Pulmonary artery endothelial cell (primary cell): ENCODE measurements at regions not wholly inside any gene's neighbourhood (a gene's known extent, or its start where the extent isn't known, plus 50 kb on each side); places are given as distances from the start of the nearest gene placed in this dataset.
A peak's percentile ranks its signal among the peaks of the same experiment; 100 is the strongest.

Source experiments
- DNase-seq: peaks from one replicate; pipeline ENCODE4 v3.0.0-alpha.2; 2011; ENCODE audit warnings: low read depth, low spot score

DNA sequence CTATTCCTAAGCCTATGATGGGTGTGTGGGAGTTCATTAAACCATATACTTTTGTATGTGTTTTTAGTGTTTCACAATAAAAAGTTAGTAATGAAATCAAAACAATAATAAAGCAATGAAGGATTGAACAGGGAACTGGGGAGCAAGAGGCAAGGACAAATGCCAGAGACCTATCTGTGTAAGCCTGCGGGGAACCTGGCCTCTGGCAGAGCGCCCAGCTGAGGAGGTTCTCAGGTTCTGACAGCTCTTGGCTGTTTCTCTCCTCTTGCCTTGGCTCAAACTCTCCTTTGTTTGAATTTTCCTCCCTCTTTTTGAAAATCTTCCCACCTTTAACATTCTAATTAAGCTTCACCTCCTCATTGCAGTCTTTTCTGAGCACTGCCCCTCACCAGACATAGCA, 200.0 kb upstream of the NCKAP5 start:
- DNase-seq: no peak

- DNase-seq: no peak
Observed at GRCh38 chr2:133768658-133769435, 200.6 kb upstream of the NCKAP5 start.

- DNase-seq: no peak
Observed at GRCh38 chr2:133773854-133774653, 205.8 kb upstream of the NCKAP5 start.

- no peak for DNase-seq
Observed at GRCh38 chr2:133774654-133775015, 206.4 kb upstream of the NCKAP5 start.

GRCh38 chr2:133776936-133777573, 208.8 kb upstream of the NCKAP5 start:
- no peak for DNase-seq

- no peak for DNase-seq
Observed at GRCh38 chr2:133777574-133777960, 209.3 kb upstream of the NCKAP5 start.

DNA sequence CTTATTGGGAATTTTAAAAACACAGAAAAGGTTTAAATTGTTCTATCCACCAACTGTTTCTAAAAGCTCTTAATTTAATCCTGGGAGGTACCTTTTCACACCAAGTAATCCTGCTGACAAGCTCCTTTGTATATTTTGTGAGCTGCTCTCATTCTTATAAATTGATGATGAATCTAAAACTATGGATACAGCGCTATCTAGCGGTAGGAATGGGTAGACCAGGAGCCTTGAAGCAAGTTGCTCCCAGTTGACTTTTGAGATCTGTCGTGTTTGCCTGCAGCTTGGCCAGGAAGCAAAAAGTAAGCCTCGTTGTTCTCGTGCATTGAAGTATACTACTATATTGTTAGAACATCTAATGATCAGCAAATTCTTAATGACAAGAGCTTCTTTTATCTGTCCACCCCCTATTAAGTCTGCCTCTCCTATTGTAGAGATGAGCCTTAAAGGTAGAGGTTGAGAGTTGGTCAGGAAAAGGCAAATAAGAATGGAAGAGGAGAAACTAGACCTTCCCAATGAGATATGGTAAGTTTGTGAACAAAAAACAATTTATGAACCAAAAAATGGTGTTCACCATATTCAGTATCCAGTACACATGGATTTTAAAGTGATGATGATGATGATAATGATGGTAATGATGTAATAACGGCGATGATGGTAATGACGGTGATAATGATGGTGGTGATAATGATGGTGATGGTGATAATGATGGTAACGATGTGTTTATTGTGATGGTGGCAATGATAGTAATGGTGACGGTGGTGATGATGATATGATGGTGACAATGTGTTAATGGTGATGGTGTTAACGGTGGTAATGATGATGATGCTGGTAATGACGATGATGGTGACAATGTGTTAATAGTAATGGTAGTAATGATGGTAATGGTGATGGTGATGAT, 212.1 kb upstream of the NCKAP5 start:
- DNase-seq: peak; percentile 40

GRCh38 chr2:133780997-133781513, 212.8 kb upstream of the NCKAP5 start:
- no peak for DNase-seq

DNA sequence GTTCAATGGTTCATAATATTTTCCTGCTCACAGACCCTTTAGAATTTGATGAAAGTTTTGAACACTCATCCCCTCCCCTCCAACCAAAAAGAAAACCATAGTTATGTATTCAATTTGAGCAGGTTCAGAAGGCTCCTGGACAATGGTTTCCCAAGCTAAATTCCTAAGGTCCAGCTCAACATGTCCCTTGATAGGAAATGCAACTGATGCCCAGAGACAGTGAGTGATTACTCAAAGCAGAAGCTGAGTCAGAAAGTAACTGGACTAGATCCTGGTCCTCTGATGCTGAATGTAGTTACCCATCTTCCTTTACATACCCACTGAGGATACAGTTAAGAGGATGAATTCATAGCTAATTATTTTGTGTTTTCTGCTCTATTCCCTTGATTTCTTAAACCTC, 218.9 kb upstream of the NCKAP5 start:
- no peak for DNase-seq

DNA sequence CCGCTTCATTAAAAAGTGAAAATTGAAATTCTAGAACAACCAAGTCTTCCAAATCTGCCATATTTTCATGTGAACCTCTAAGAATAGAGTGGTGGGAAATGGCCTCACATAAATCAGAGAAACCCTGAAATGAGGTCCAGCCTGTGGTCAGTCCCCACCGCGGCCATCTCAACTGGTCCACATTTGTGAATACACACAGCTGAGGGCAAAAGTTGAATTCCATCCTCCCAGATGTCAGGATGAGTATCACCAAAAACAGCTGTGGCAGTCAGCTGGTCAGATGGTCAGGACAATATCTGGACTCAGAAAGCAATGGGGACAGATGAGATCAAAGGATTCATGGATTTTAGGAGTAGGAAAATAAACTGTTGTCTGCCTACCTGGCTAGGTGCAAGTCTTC, 219.4 kb upstream of the NCKAP5 start:
- no peak for DNase-seq

GRCh38 chr2:133788386-133788785, 220.1 kb upstream of the NCKAP5 start:
- DNase-seq: no peak

DNA sequence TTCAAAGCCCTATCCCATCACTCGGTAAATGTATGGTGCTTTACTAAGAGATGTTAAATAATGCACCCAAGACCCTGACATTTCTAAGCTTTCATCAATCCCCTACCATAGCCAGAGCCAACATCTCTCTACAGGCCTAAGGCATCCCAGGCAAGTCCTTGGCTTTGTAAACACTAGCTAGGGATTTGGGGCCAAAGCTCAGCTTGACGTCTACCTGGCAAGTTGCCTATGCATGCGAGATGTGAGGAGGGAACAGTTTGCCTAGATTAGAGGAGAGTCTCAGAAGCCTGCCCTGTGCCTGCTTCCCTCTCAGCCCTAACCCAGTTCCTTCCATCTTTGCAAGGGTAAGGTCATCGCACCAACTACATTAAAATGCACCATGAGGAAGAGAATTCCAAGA, 221.5 kb upstream of the NCKAP5 start:
- DNase-seq: no peak

DNA sequence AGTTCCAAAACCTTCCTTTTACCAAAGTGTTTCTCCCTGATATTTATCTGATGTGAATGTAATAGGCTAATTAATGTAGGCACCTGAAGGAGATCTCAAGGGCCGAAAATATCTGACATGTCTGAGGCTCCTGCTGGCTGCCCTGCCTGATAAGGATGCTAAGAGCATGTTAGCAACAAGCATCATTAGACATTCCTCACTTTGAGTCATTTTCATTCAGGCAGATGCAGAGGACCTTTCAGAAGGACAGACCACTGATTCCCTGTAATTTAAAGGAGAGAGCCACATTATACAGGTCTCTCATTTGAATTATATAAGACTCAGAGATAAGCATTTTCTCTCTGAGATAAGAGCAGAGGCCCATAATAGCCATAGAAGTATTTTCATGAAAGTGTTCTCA, 222.4 kb upstream of the NCKAP5 start:
- DNase-seq: no peak

GRCh38 chr2:133791191-133791590, 222.9 kb upstream of the NCKAP5 start:
- DNase-seq: no peak

GRCh38 chr2:133792223-133792622, 224.0 kb upstream of the NCKAP5 start:
- no peak for DNase-seq

DNA sequence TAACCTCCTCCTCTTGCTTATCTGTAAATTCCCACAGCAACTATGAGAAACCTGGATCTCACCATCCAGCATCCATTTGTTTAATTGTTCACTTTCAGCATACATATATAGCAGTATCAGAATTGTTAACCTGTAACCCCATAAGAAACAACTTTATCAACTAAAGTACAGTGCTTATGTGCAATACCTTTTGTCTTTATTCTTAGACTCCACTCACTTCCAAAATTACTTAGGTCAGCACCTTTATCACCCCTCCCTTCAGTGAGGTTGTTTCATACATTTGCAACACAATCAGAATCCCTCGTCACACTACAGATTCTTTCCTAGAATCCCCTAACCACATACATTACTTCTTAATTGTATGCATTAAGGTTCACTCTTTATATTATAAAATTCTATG, 225.9 kb upstream of the NCKAP5 start:
- no peak for DNase-seq

GRCh38 chr2:133801946-133802345, 233.7 kb upstream of the NCKAP5 start:
- no peak for DNase-seq

DNA sequence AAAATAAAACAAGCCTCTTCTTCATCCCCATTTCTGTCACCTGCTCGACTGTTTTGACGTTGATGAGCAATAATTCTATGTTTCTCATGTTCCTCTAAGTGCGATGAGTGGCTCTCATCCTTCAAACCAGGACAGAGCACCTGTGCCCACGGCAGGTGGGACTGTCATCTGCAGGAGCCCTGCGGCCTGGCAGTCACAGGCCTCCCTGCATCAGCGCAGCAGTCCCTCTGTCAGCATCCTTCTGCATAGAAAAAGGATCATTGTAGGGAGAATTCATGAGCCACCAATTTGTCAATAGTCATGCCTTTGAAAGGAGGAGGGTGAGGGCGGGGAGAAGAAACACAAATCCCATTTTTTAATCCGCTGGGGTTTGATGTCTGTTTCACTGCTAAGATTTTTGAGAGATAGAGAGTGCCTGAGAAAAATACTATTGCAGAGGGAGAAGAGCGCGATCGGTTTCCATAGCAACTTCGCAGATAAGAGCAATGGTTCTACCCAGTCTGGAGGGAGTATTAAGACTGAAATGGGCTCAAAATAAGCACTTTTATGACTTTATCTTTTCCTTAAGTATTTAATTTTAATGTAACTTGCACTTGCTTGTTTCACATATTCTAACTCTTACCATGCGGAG, 234.3 kb upstream of the NCKAP5 start:
- no peak for DNase-seq

GRCh38 chr2:133806564-133806963, 238.3 kb upstream of the NCKAP5 start:
- no peak for DNase-seq

DNA sequence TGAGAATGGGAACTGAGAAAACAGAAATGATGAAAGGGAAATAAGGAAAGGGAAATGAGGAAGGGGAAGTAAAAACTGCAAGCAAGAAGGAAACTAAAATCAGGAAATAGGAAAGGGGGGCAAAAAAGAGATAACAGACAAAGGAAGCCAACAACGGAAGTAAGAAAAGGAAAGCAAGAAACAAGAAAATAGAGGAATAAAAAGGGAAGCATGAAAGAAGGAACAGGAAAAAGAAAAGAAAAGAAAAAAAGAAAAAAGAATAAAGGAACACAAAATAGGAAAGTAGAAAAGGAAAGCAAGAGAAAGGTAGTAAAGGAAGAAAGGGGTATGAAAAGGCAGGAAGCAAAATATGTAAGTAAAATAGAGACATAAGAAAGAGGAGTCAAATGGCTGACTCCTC, 241.2 kb upstream of the NCKAP5 start:
- DNase-seq: no peak

GRCh38 chr2:133810559-133810958, 242.3 kb upstream of the NCKAP5 start:
- no peak for DNase-seq
